ENCODE measurements at regions not wholly inside any gene's neighbourhood (a gene's known extent, or its start where the extent isn't known, plus 50 kb on each side); places are given as distances from the start of the nearest gene placed in this dataset.

- TF ChIP-seq FOXK1 (CRISPR knock-in tag; IDR thresholded peaks at IDR 0.05; ENCODE audit: borderline replicate concordance): no peak
- no peak for TF ChIP-seq PML (IDR thresholded peaks at IDR 0.05; ENCODE audit: low read length)
- TF ChIP-seq, protein P1, sequence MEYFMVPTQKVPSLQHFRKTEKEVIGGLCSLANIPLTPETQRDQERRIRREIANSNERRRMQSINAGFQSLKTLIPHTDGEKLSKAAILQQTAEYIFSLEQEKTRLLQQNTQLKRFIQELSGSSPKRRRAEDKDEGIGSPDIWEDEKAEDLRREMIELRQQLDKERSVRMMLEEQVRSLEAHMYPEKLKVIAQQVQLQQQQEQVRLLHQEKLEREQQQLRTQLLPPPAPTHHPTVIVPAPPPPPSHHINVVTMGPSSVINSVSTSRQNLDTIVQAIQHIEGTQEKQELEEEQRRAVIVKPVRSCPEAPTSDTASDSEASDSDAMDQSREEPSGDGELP (CRISPR knock-in tag; IDR thresholded peaks at IDR 0.05; ENCODE audit: borderline replicate concordance): peak; percentile 36
- TF ChIP-seq, protein P2, sequence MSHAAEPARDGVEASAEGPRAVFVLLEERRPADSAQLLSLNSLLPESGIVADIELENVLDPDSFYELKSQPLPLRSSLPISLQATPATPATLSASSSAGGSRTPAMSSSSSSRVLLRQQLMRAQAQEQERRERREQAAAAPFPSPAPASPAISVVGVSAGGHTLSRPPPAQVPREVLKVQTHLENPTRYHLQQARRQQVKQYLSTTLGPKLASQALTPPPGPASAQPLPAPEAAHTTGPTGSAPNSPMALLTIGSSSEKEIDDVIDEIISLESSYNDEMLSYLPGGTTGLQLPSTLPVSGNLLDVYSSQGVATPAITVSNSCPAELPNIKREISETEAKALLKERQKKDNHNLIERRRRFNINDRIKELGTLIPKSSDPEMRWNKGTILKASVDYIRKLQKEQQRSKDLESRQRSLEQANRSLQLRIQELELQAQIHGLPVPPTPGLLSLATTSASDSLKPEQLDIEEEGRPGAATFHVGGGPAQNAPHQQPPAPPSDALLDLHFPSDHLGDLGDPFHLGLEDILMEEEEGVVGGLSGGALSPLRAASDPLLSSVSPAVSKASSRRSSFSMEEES (CRISPR knock-in tag; IDR thresholded peaks at IDR 0.05): peak; percentile 32
- no peak for TF ChIP-seq SMARCE1 (IDR thresholded peaks at IDR 0.05)
- TF ChIP-seq TCFL5 (CRISPR knock-in tag; conservative IDR thresholded peaks at IDR 0.05): no peak
- TF ChIP-seq BCOR (IDR thresholded peaks at IDR 0.05): no peak
- TF ChIP-seq ZNF79 (CRISPR knock-in tag; IDR thresholded peaks at IDR 0.05; ENCODE audit: low read depth): no peak
- TF ChIP-seq, protein P3, sequence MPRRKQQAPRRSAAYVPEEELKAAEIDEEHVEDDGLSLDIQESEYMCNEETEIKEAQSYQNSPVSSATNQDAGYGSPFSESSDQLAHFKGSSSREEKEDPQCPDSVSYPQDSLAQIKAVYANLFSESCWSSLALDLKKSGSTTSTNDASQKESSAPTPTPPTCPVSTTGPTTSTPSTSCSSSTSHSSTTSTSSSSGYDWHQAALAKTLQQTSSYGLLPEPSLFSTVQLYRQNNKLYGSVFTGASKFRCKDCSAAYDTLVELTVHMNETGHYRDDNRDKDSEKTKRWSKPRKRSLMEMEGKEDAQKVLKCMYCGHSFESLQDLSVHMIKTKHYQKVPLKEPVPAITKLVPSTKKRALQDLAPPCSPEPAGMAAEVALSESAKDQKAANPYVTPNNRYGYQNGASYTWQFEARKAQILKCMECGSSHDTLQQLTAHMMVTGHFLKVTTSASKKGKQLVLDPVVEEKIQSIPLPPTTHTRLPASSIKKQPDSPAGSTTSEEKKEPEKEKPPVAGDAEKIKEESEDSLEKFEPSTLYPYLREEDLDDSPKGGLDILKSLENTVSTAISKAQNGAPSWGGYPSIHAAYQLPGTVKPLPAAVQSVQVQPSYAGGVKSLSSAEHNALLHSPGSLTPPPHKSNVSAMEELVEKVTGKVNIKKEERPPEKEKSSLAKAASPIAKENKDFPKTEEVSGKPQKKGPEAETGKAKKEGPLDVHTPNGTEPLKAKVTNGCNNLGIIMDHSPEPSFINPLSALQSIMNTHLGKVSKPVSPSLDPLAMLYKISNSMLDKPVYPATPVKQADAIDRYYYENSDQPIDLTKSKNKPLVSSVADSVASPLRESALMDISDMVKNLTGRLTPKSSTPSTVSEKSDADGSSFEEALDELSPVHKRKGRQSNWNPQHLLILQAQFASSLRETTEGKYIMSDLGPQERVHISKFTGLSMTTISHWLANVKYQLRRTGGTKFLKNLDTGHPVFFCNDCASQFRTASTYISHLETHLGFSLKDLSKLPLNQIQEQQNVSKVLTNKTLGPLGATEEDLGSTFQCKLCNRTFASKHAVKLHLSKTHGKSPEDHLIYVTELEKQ (CRISPR knock-in tag; IDR thresholded peaks at IDR 0.05): no peak
- 0 out of 2 replicates have a peak, but pooled peaks have one; percentile 46 for TF ChIP-seq ZBTB1 (CRISPR knock-in tag; IDR thresholded peaks at IDR 0.05; ENCODE audit: borderline replicate concordance, low read depth)
- TF ChIP-seq SMAD3 (CRISPR knock-in tag; conservative IDR thresholded peaks at IDR 0.05): no peak
- no peak for TF ChIP-seq EP300 (IDR thresholded peaks at IDR 0.05; ENCODE audit: low read length)
- no peak for TF ChIP-seq ESRRB (CRISPR knock-in tag; IDR thresholded peaks at IDR 0.05; ENCODE audit: borderline replicate concordance)
- no peak for TF ChIP-seq CTBP1 (IDR thresholded peaks at IDR 0.05; ENCODE audit: borderline replicate concordance)
- TF ChIP-seq, protein P4, sequence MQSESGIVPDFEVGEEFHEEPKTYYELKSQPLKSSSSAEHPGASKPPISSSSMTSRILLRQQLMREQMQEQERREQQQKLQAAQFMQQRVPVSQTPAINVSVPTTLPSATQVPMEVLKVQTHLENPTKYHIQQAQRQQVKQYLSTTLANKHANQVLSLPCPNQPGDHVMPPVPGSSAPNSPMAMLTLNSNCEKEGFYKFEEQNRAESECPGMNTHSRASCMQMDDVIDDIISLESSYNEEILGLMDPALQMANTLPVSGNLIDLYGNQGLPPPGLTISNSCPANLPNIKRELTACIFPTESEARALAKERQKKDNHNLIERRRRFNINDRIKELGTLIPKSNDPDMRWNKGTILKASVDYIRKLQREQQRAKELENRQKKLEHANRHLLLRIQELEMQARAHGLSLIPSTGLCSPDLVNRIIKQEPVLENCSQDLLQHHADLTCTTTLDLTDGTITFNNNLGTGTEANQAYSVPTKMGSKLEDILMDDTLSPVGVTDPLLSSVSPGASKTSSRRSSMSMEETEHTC (IDR thresholded peaks at IDR 0.05): peak; percentile 64; the same call in 1 of the 2 replicates
- no peak for TF ChIP-seq MTA3 (IDR thresholded peaks at IDR 0.05; ENCODE audit: borderline replicate concordance)
- TF ChIP-seq, protein P5, sequence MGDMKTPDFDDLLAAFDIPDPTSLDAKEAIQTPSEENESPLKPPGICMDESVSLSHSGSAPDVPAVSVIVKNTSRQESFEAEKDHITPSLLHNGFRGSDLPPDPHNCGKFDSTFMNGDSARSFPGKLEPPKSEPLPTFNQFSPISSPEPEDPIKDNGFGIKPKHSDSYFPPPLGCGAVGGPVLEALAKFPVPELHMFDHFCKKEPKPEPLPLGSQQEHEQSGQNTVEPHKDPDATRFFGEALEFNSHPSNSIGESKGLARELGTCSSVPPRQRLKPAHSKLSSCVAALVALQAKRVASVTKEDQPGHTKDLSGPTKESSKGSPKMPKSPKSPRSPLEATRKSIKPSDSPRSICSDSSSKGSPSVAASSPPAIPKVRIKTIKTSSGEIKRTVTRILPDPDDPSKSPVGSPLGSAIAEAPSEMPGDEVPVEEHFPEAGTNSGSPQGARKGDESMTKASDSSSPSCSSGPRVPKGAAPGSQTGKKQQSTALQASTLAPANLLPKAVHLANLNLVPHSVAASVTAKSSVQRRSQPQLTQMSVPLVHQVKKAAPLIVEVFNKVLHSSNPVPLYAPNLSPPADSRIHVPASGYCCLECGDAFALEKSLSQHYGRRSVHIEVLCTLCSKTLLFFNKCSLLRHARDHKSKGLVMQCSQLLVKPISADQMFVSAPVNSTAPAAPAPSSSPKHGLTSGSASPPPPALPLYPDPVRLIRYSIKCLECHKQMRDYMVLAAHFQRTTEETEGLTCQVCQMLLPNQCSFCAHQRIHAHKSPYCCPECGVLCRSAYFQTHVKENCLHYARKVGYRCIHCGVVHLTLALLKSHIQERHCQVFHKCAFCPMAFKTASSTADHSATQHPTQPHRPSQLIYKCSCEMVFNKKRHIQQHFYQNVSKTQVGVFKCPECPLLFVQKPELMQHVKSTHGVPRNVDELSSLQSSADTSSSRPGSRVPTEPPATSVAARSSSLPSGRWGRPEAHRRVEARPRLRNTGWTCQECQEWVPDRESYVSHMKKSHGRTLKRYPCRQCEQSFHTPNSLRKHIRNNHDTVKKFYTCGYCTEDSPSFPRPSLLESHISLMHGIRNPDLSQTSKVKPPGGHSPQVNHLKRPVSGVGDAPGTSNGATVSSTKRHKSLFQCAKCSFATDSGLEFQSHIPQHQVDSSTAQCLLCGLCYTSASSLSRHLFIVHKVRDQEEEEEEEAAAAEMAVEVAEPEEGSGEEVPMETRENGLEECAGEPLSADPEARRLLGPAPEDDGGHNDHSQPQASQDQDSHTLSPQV (IDR thresholded peaks at IDR 0.05): peak; percentile 37; the same call in 1 of the 2 replicates
These were observed 82.3 kb upstream of the SIMC1 start (continued) for GRCh38 chr5:176155922-176156359.
